KMS-11 (cell line): ENCODE measurements at regions not wholly inside any gene's neighbourhood (a gene's known extent, or its start where the extent isn't known, plus 50 kb on each side); places are given as distances from the start of the nearest gene placed in this dataset.

Experiments used
- H2AFZ ChIP-seq: fragments of 200-600 bp; sonication (generic); 2 replicates; pipeline ENCODE4 v1.6.1; 2016; ENCODE audit warnings: antibody characterized with exemption, mixed run types, low read depth
- H3K27ac ChIP-seq: fragments of 200-600 bp; sonication (generic); 2 replicates; pipeline ENCODE4 v1.6.1; 2016; ENCODE audit warnings: mild to moderate bottlenecking, mixed run types
- H3K27me3 ChIP-seq: fragments of 200-600 bp; sonication (generic); 2 replicates; pipeline ENCODE4 v1.6.1; 2017; ENCODE audit warnings: mild to moderate bottlenecking, low read depth, mixed run types, moderate library complexity; ENCODE audit not compliant: insufficient read depth
- H3K36me3 ChIP-seq: fragments of 200-600 bp; sonication (generic); 2 replicates; pipeline ENCODE4 v1.6.1; 2017; ENCODE audit warnings: mild to moderate bottlenecking, mixed run types; ENCODE audit not compliant: insufficient read depth
- H3K4me1 ChIP-seq: fragments of 200-600 bp; sonication (generic); 2 replicates; pipeline ENCODE4 v1.6.1; 2016; ENCODE audit warnings: mild to moderate bottlenecking, low read depth, mixed run types; ENCODE audit not compliant: poor library complexity, severe bottlenecking
- H3K4me2 ChIP-seq: fragments of 200-600 bp; sonication (generic); 2 replicates; pipeline ENCODE4 v1.7.0; 2016; ENCODE audit warnings: mild to moderate bottlenecking, mixed run types
- H3K4me3 ChIP-seq: fragments of 200-600 bp; sonication (generic); IDR thresholded peaks from 2 replicates; pipeline ENCODE4 v1.6.1; 2017; ENCODE audit warnings: low read depth, low read length, mixed read lengths; ENCODE audit not compliant: insufficient read depth
- H3K79me2 ChIP-seq: fragments of 200-600 bp; sonication (generic); 2 replicates; pipeline ENCODE4 v1.6.1; 2016; ENCODE audit warnings: low read depth, mixed run types; ENCODE audit not compliant: insufficient read depth
- H3K9ac ChIP-seq: fragments of 200-600 bp; sonication (generic); 2 replicates; pipeline ENCODE4 v1.6.1; 2016; ENCODE audit warnings: mild to moderate bottlenecking, mixed run types
- H4K20me1 ChIP-seq: fragments of 200-600 bp; sonication (generic); 2 replicates; pipeline ENCODE4 v1.6.1; 2016; ENCODE audit warnings: mild to moderate bottlenecking, mixed run types; ENCODE audit not compliant: insufficient read depth
- TF ChIP-seq, protein P1 (sequence below): fragments of 200-600 bp; sonication (generic); conservative IDR thresholded peaks from 2 replicates; pipeline ENCODE4 v1.6.1; 2017; ENCODE audit warnings: low read depth, mild to moderate bottlenecking, antibody characterized with exemption, low read length, moderate library complexity, mixed read lengths

DNA sequence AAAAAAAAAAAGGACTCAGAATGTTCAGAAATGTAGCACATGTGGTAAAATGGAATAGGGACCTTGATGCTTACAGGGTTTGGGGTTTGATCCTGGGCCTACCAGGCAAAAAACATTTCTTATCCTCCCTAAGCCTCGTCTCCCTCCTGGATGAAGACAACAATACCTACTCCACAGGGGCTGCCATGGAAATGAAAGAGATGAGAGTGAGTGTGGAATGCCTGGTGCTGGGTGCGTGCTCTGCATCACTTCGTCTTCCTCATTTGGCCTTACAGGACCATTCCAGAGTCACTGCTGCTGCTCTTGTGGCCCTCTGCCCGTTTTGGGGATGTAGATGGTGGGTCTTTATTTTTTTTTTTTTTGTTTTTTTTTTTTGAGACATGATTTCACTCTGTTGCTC lies 692.9 kb upstream of the EEF2KMT start:
- Histone ChIP-seq H2AFZ (no peak overlapping the region), H3K36me3 (no peaks in the 10 kb centered on the region), H3K9ac (no peak overlapping the region), H3K27ac (no peak overlapping the region), H3K79me2 (no peaks in the 10 kb centered on the region), H3K4me1 (no peaks in the 10 kb centered on the region), H3K4me2 (no peak overlapping the region), H3K27me3 (no peaks in the 10 kb centered on the region), H3K4me3 (no peak overlapping the region), H4K20me1 (no peaks in the 10 kb centered on the region)
- TF ChIP-seq, protein P1, sequence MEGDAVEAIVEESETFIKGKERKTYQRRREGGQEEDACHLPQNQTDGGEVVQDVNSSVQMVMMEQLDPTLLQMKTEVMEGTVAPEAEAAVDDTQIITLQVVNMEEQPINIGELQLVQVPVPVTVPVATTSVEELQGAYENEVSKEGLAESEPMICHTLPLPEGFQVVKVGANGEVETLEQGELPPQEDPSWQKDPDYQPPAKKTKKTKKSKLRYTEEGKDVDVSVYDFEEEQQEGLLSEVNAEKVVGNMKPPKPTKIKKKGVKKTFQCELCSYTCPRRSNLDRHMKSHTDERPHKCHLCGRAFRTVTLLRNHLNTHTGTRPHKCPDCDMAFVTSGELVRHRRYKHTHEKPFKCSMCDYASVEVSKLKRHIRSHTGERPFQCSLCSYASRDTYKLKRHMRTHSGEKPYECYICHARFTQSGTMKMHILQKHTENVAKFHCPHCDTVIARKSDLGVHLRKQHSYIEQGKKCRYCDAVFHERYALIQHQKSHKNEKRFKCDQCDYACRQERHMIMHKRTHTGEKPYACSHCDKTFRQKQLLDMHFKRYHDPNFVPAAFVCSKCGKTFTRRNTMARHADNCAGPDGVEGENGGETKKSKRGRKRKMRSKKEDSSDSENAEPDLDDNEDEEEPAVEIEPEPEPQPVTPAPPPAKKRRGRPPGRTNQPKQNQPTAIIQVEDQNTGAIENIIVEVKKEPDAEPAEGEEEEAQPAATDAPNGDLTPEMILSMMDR: no peak

DNA sequence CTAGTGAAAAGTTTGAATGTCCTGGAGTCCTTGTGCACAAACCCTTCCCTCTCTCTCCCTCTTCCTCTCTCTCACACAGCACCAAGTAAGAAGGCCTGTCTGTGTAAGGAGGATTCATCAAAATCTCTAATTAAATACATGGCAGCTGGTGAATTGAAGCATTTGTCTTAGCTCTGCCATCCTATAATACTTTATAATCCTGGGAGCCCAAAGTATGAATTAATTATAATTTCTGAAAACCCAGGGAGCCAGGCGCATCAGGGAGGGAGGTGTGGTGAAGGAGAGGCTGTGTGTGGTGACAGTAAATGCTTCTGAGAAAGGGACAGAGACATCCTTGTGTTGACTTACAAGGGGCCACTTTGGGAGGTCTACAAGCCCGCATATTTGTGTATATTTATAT lies 691.4 kb upstream of the EEF2KMT start:
- H3K4me1 ChIP-seq: no peaks in the 10 kb centered on the region
- TF ChIP-seq, protein P1: no peak
- no peaks in the 10 kb centered on the region for H3K27me3 ChIP-seq
- no peak overlapping the region for H3K27ac ChIP-seq
- no peaks in the 10 kb centered on the region for H3K36me3 ChIP-seq
- H3K9ac ChIP-seq: no peak overlapping the region
- no peak overlapping the region for H3K4me2 ChIP-seq
- no peaks in the 10 kb centered on the region for H3K79me2 ChIP-seq
- H3K4me3 ChIP-seq: no peak overlapping the region
- no peak overlapping the region for H2AFZ ChIP-seq
- no peaks in the 10 kb centered on the region for H4K20me1 ChIP-seq

DNA sequence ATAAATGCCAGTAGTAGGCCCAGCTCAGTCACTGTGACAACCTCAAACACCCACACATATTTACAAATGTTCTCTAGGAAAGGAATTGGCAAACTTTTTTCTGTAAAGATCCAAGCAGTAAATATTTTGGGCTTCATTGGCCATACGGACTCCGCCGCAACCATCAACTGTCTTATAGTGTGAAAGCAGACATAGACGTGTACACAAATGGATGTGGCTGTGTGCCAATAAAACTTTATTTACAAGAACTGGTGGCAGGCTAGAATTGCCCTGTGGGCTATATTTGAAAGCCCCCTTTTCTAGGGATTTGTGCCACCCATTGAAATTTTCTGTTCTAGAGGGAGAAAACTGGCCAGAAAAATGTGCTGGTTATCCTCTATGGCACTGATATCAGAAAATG lies 683.8 kb upstream of the EEF2KMT start:
- no peak overlapping the region for H3K9ac ChIP-seq
- H3K4me2 ChIP-seq: no peak overlapping the region
- H3K27ac ChIP-seq: no peak overlapping the region
- no peak overlapping the region for H2AFZ ChIP-seq
- no peaks in the 10 kb centered on the region for H3K27me3 ChIP-seq
- no peaks in the 10 kb centered on the region for H3K79me2 ChIP-seq
- no peak overlapping the region for H3K4me3 ChIP-seq
- no peaks in the 10 kb centered on the region for H4K20me1 ChIP-seq
- no peaks in the 10 kb centered on the region for H3K36me3 ChIP-seq
- H3K4me1 ChIP-seq: no peaks in the 10 kb centered on the region
- TF ChIP-seq, protein P1: no peak

DNA sequence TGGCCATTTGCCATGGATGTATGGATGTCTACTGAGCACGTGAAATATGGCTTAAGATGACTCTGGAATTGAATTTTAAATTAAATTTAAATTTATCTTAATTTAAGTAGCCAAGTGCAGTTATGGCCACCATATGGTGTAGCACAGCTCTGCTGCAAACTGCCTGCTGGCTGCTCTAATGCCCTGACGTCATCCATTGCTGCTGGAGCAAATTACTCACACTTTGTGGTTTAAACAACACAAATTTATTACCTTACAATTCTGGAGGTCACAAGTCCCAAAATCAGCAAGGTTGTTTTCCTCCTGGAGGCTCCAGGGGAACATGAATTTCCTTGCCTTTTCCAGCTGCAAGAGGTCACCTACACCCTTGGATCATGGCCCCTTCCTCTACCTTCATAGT lies 679.3 kb upstream of the EEF2KMT start:
- Histone ChIP-seq H3K4me3 (no peak overlapping the region), H3K4me2 (no peak overlapping the region), H3K9ac (no peak overlapping the region), H3K79me2 (no peaks in the 10 kb centered on the region), H2AFZ (no peak overlapping the region), H3K4me1 (no peaks in the 10 kb centered on the region), H4K20me1 (no peaks in the 10 kb centered on the region), H3K27ac (no peak overlapping the region), H3K36me3 (no peaks in the 10 kb centered on the region), H3K27me3 (no peaks in the 10 kb centered on the region)
- TF ChIP-seq, protein P1: no peak

DNA sequence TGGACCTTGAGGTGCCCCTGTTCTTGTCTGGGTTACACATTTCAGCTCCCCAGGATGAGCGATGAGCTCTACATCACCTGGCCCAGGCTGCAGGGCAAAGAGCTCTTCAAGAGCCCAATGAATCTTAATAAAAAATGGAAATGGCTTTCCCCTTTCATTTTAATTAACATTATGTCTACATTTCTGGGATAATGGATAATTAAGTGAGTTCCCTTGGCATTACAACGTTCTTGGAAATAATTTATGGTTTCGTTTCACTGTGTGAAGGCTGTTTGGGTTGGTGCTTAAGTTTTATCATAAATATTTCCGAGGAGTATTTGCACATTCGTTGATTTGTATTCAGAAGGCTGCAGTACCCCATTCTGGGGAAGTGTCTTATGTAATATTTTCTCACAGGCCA lies 678.3 kb upstream of the EEF2KMT start:
- H3K79me2 ChIP-seq: no peaks in the 10 kb centered on the region
- H3K27ac ChIP-seq: no peak overlapping the region
- no peaks in the 10 kb centered on the region for H3K36me3 ChIP-seq
- H3K4me1 ChIP-seq: no peaks in the 10 kb centered on the region
- no peak overlapping the region for H3K9ac ChIP-seq
- H2AFZ ChIP-seq: no peak overlapping the region
- TF ChIP-seq, protein P1: no peak
- no peaks in the 10 kb centered on the region for H3K27me3 ChIP-seq
- H3K4me3 ChIP-seq: no peak overlapping the region
- no peak overlapping the region for H3K4me2 ChIP-seq
- no peaks in the 10 kb centered on the region for H4K20me1 ChIP-seq
